Skin epidermis (tissue), 12 donors: ENCODE measurements at regions not wholly inside any gene's neighbourhood (a gene's known extent, or its start where the extent isn't known, plus 50 kb on each side); places are given as distances from the start of the nearest gene placed in this dataset.

Experiments
- H3K27ac ChIP-seq, 21 experiments: fragments of 200-600 bp; sonication (generic) in 11 of 21; one replicate each; pipeline ENCODE4 v1.5.0; 2020; ENCODE audit warnings: mild to moderate bottlenecking in 3 of 21, inconsistent platforms in 2 of 21, moderate library complexity in 2 of 21
- H3K4me3 ChIP-seq, 7 experiments: fragments of 200-600 bp; sonication (generic) in 2 of 7; one replicate each; pipeline ENCODE4 v1.5.0; 2020; ENCODE audit warnings: inconsistent platforms in 2 of 7, mild to moderate bottlenecking in 2 of 7, moderate library complexity in 1 of 7

- no peak overlapping the region for H3K4me3 ChIP-seq
- no peak overlapping the region for H3K27ac ChIP-seq
Observed at GRCh38 chr16:63960321-63960720, 1161.5 kb downstream of the CDH11 start.

GRCh38 chr16:63947022-63947421 is 1174.8 kb downstream of the CDH11 start:
- no peak overlapping the region for H3K27ac ChIP-seq
- H3K4me3 ChIP-seq = no peak overlapping the region

GRCh38 chr16:63945806-63946205 is 1176.1 kb downstream of the CDH11 start:
- H3K27ac ChIP-seq = no peak overlapping the region

GRCh38 chr16:63943566-63943965 is 1178.3 kb downstream of the CDH11 start:
- Histone ChIP-seq H3K27ac (no peak overlapping the region), H3K4me3 (no peak overlapping the region)

More at GRCh38 chr16:63945806-63946205, 1176.1 kb downstream of the CDH11 start:
- H3K4me3 ChIP-seq = no peak overlapping the region

- Histone ChIP-seq H3K27ac (no peak overlapping the region), H3K4me3 (no peak overlapping the region)
Observed at GRCh38 chr16:63938661-63939060, 1183.2 kb downstream of the CDH11 start.

GRCh38 chr16:63933841-63934240 is 1188.0 kb downstream of the CDH11 start:
- H3K27ac ChIP-seq = no peak overlapping the region
- H3K4me3 ChIP-seq = no peak overlapping the region

GRCh38 chr16:63928421-63928820 is 1193.4 kb downstream of the CDH11 start:
- H3K4me3 ChIP-seq = no peak overlapping the region
- no peak overlapping the region for H3K27ac ChIP-seq

- H3K4me3 ChIP-seq = no peak overlapping the region
- no peak overlapping the region for H3K27ac ChIP-seq
Observed at GRCh38 chr16:63925221-63925620, 1196.6 kb downstream of the CDH11 start.

- Histone ChIP-seq H3K4me3 (no peak overlapping the region), H3K27ac (no peak overlapping the region)
Observed at GRCh38 chr16:63922560-63922959, 1199.3 kb downstream of the CDH11 start.

GRCh38 chr16:63921737-63922295 is 1200.0 kb downstream of the CDH11 start:
- H3K27ac ChIP-seq = no peak overlapping the region
- H3K4me3 ChIP-seq = no peak overlapping the region

GRCh38 chr16:63913290-63913689 is 1208.6 kb downstream of the CDH11 start:
- Histone ChIP-seq H3K27ac (no peak overlapping the region), H3K4me3 (no peak overlapping the region)

GRCh38 chr16:63907251-63907650 is 1214.6 kb downstream of the CDH11 start:
- H3K4me3 ChIP-seq = no peak overlapping the region
- no peak overlapping the region for H3K27ac ChIP-seq

- Histone ChIP-seq H3K4me3 (no peak overlapping the region), H3K27ac (no peak overlapping the region)
Observed at GRCh38 chr16:63904930-63905329, 1216.9 kb downstream of the CDH11 start.

GRCh38 chr16:63904182-63904581 is 1217.7 kb downstream of the CDH11 start:
- no peak overlapping the region for H3K4me3 ChIP-seq

GRCh38 chr16:63896383-63897109 is 1225.3 kb downstream of the CDH11 start:
- H3K27ac ChIP-seq = no peak overlapping the region

More at GRCh38 chr16:63904182-63904581, 1217.7 kb downstream of the CDH11 start:
- H3K27ac ChIP-seq = no peak overlapping the region

GRCh38 chr16:63890723-63891122 is 1231.1 kb downstream of the CDH11 start:
- Histone ChIP-seq H3K4me3 (no peak overlapping the region), H3K27ac (no peak overlapping the region)

More at GRCh38 chr16:63896383-63897109, 1225.3 kb downstream of the CDH11 start:
- no peak overlapping the region for H3K4me3 ChIP-seq

GRCh38 chr16:63890081-63890480 is 1231.8 kb downstream of the CDH11 start:
- no peak overlapping the region for H3K27ac ChIP-seq
- no peak overlapping the region for H3K4me3 ChIP-seq

GRCh38 chr16:63883091-63883490 is 1238.8 kb downstream of the CDH11 start:
- Histone ChIP-seq H3K4me3 (no peak overlapping the region), H3K27ac (no peak overlapping the region)

GRCh38 chr16:63882576-63882975 is 1239.3 kb downstream of the CDH11 start:
- H3K27ac ChIP-seq = no peak overlapping the region
- H3K4me3 ChIP-seq = no peak overlapping the region

- no peak overlapping the region for H3K27ac ChIP-seq
- H3K4me3 ChIP-seq = no peak overlapping the region
Observed at GRCh38 chr16:63880948-63881347, 1240.9 kb downstream of the CDH11 start.

GRCh38 chr16:63877401-63877800 is 1244.5 kb downstream of the CDH11 start:
- H3K4me3 ChIP-seq = no peak overlapping the region

GRCh38 chr16:63876103-63876502 is 1245.8 kb downstream of the CDH11 start:
- H3K4me3 ChIP-seq = no peak overlapping the region
- no peak overlapping the region for H3K27ac ChIP-seq

More at GRCh38 chr16:63877401-63877800, 1244.5 kb downstream of the CDH11 start:
- no peak overlapping the region for H3K27ac ChIP-seq
